Mesenchymal stem cell (in vitro differentiated cells and primary cell): ENCODE measurements at regions not wholly inside any gene's neighbourhood (a gene's known extent, or its start where the extent isn't known, plus 50 kb on each side); places are given as distances from the start of the nearest gene placed in this dataset.

ENCODE experiments used
- DNase-seq: peaks from one replicate; pipeline ENCODE4 v3.0.0-alpha.2; 2013
- H2AFZ ChIP-seq: one replicate; pipeline ENCODE4 v1.6.1; 2013; ENCODE audit warnings: low read depth, mild to moderate bottlenecking, control low read depth, inconsistent platforms, low read length, moderate library complexity
- H2AK5ac ChIP-seq: 2 replicates; pipeline ENCODE4 v1.6.1; 2013; ENCODE audit warnings: low read length, moderate library complexity, mild to moderate bottlenecking, inconsistent platforms; ENCODE audit not compliant: severe bottlenecking
- H2BK120ac ChIP-seq: one replicate; pipeline ENCODE4 v1.6.1; 2013; ENCODE audit warnings: low read depth, mild to moderate bottlenecking, inconsistent platforms, low read length, moderate library complexity
- H2BK12ac ChIP-seq, 2 experiments: one replicate each; pipeline ENCODE4 v1.6.1; 2013; ENCODE audit warnings: inconsistent platforms in 2 of 2, low read length in 2 of 2, mild to moderate bottlenecking in 2 of 2, moderate library complexity in 2 of 2, control low read depth in 1 of 2
- H2BK15ac ChIP-seq: one replicate; pipeline ENCODE4 v1.6.1; 2013; ENCODE audit warnings: mild to moderate bottlenecking, low read depth, inconsistent platforms; ENCODE audit not compliant: poor library complexity, severe bottlenecking
- H2BK5ac ChIP-seq: 2 replicates; pipeline ENCODE4 v1.6.1; 2013; ENCODE audit warnings: low read depth, mild to moderate bottlenecking, low read length, control low read depth, inconsistent platforms; ENCODE audit not compliant: poor library complexity, severe bottlenecking
- H3K14ac ChIP-seq, 2 experiments: one replicate each; pipeline ENCODE4 v1.6.1; 2013; ENCODE audit warnings: inconsistent platforms in 2 of 2, low read length in 2 of 2, control low read depth in 1 of 2, mild to moderate bottlenecking in 1 of 2, moderate library complexity in 1 of 2
- H3K18ac ChIP-seq, 2 experiments: one replicate each; pipeline ENCODE4 v1.6.1; 2013; ENCODE audit warnings: inconsistent platforms in 2 of 2, low read length in 2 of 2, control low read depth in 1 of 2, low read depth in 1 of 2, mild to moderate bottlenecking in 1 of 2
- H3K23ac ChIP-seq, 2 experiments: one replicate each; pipeline ENCODE4 v1.6.1; 2013; ENCODE audit warnings: inconsistent platforms in 2 of 2, low read length in 2 of 2, mild to moderate bottlenecking in 2 of 2, moderate library complexity in 2 of 2, control low read depth in 1 of 2
- H3K27ac ChIP-seq: 2 replicates; pipeline ENCODE4 v1.5.1; 2013; ENCODE audit warnings: mild to moderate bottlenecking, moderate library complexity, low read length, control low read depth, inconsistent platforms; ENCODE audit not compliant: poor library complexity, severe bottlenecking
- H3K27me3 ChIP-seq, 2 experiments: 2 replicates each; pipeline versions ENCODE4 v1.6.1 to v1.7.0; 2013; ENCODE audit warnings: low read length in 2 of 2, mild to moderate bottlenecking in 2 of 2, moderate library complexity in 2 of 2, control low read depth in 1 of 2, inconsistent platforms in 1 of 2; ENCODE audit not compliant: control insufficient read depth in 1 of 2, insufficient read depth in 1 of 2
- H3K36me3 ChIP-seq, 2 experiments: 2 replicates each; pipeline versions ENCODE4 v1.6.1 to v1.7.0; 2013; ENCODE audit warnings: low read length in 2 of 2, control low read depth in 1 of 2, inconsistent platforms in 1 of 2, low read depth in 1 of 2, mild to moderate bottlenecking in 1 of 2; ENCODE audit not compliant: insufficient read depth in 2 of 2, control insufficient read depth in 1 of 2
- H3K4ac ChIP-seq, 2 experiments: one replicate each; pipeline ENCODE4 v1.6.1; 2013; ENCODE audit warnings: inconsistent platforms in 2 of 2, low read length in 2 of 2, mild to moderate bottlenecking in 2 of 2, moderate library complexity in 2 of 2, control low read depth in 1 of 2, low read depth in 1 of 2
- H3K4me1 ChIP-seq: 2 replicates; pipeline ENCODE4 v1.6.1; 2013; ENCODE audit warnings: low read depth, low read length, control low read depth; ENCODE audit not compliant: control insufficient read depth, insufficient read depth
- H3K4me2 ChIP-seq: 2 replicates; pipeline ENCODE4 v1.6.1; 2013; ENCODE audit warnings: low read length, mild to moderate bottlenecking, inconsistent platforms; ENCODE audit not compliant: poor library complexity, severe bottlenecking
- H3K4me3 ChIP-seq, 2 experiments: 2 replicates each; pipeline versions ENCODE4 v1.5.1 to v1.7.0; 2013; ENCODE audit warnings: low read length in 2 of 2, mild to moderate bottlenecking in 2 of 2, control low read depth in 1 of 2, low read depth in 1 of 2; ENCODE audit not compliant: insufficient read depth in 1 of 2
- H3K79me1 ChIP-seq: replicated peaks from 2 replicates; pipeline ENCODE4 v1.6.1; 2013; ENCODE audit warnings: mild to moderate bottlenecking, control low read depth, low read length, inconsistent platforms; ENCODE audit not compliant: poor library complexity, severe bottlenecking
- H3K9ac ChIP-seq: 2 replicates; pipeline ENCODE4 v1.7.0; 2013; ENCODE audit warnings: mild to moderate bottlenecking, low read length, moderate library complexity
- H3K9me3 ChIP-seq: 2 replicates; pipeline ENCODE4 v1.7.0; 2013; ENCODE audit warnings: mild to moderate bottlenecking, low read length; ENCODE audit not compliant: control insufficient read depth
- H4K8ac ChIP-seq: one replicate; pipeline ENCODE4 v1.6.1; 2013; ENCODE audit warnings: inconsistent platforms, mild to moderate bottlenecking, low read length, moderate library complexity
- H4K91ac ChIP-seq: one replicate; pipeline ENCODE4 v1.6.1; 2013; ENCODE audit warnings: mild to moderate bottlenecking, low read length, inconsistent platforms
- WGBS: methylation state at CpG from one replicate; pipeline ENCODE4 v1.1.7; 2013; ENCODE audit warnings: mixed read lengths; 5-methylcytosine and 5-hydroxymethylcytosine counted together

GRCh38 chr13:44307255-44307654 is 66.4 kb upstream of the SERP2 start:
- no peak overlapping the region for H4K91ac ChIP-seq
- no peaks in the 10 kb centered on the region for H3K36me3 ChIP-seq
- no peak overlapping the region for H2BK15ac ChIP-seq
- H3K14ac ChIP-seq, result no peak overlapping the region
- no peak overlapping the region for H2AFZ ChIP-seq
- 56% methylated on average over 2 of the region's 4 CpGs for WGBS
- H3K27ac ChIP-seq, result no peak overlapping the region
- no peaks in the 10 kb centered on the region for H3K79me1 ChIP-seq
- no peaks in the 10 kb centered on the region for H3K9me3 ChIP-seq
- H2BK12ac ChIP-seq, result peak overlapping the region in 1 of 2 experiments; percentile 35
- H4K8ac ChIP-seq, result no peak overlapping the region
- H2BK120ac ChIP-seq, result no peak overlapping the region
- H3K4ac ChIP-seq, result no peak overlapping the region
- H3K4me3 ChIP-seq, result no peak overlapping the region
- no peak overlapping the region for H2BK5ac ChIP-seq
- no peak overlapping the region for H3K23ac ChIP-seq
- no peak overlapping the region for H3K4me2 ChIP-seq
- peak; percentile 45 for DNase-seq
- H3K4me1 ChIP-seq, result peaks cover 24% of the 10 kb centered on the region
- no peaks in the 10 kb centered on the region for H3K27me3 ChIP-seq
- no peak overlapping the region for H3K9ac ChIP-seq
- H2AK5ac ChIP-seq, result no peak overlapping the region
- H3K18ac ChIP-seq, result no peak overlapping the region

GRCh38 chr13:44307844-44308243 is 65.8 kb upstream of the SERP2 start:
- H3K4me2 ChIP-seq, result no peak overlapping the region
- H4K91ac ChIP-seq, result no peak overlapping the region
- no peak overlapping the region for H3K23ac ChIP-seq
- no peak overlapping the region for H3K9ac ChIP-seq
- 79% methylated on average over 2 of the region's 2 CpGs for WGBS
- no peak overlapping the region for H2BK5ac ChIP-seq
- H2BK15ac ChIP-seq, result no peak overlapping the region
- no peaks in the 10 kb centered on the region for H3K9me3 ChIP-seq
- DNase-seq, result no peak
- no peak overlapping the region for H2AFZ ChIP-seq
- no peak overlapping the region for H3K27ac ChIP-seq
- no peaks in the 10 kb centered on the region for H3K36me3 ChIP-seq
- H3K4me3 ChIP-seq, result no peak overlapping the region
- H3K4ac ChIP-seq, result no peak overlapping the region
- H3K79me1 ChIP-seq, result no peaks in the 10 kb centered on the region
- H3K14ac ChIP-seq, result no peak overlapping the region
- H2BK120ac ChIP-seq, result no peak overlapping the region
- no peak overlapping the region for H4K8ac ChIP-seq
- H3K4me1 ChIP-seq, result peaks cover 25% of the 10 kb centered on the region
- no peak overlapping the region for H3K18ac ChIP-seq
- no peak overlapping the region for H2BK12ac ChIP-seq
- H3K27me3 ChIP-seq, result no peaks in the 10 kb centered on the region
- H2AK5ac ChIP-seq, result peak overlapping the region; percentile 26

GRCh38 chr13:44308352-44308751 is 65.3 kb upstream of the SERP2 start:
- no peak overlapping the region for H3K27ac ChIP-seq
- peaks cover 25% of the 10 kb centered on the region for H3K4me1 ChIP-seq
- no peaks in the 10 kb centered on the region for H3K36me3 ChIP-seq
- no peak overlapping the region for H3K18ac ChIP-seq
- no peak overlapping the region for H3K4me2 ChIP-seq
- peak overlapping the region; percentile 0 to 70 for H2BK12ac ChIP-seq
- H2BK120ac ChIP-seq, result no peak overlapping the region
- H2BK15ac ChIP-seq, result no peak overlapping the region
- no peak overlapping the region for H2AK5ac ChIP-seq
- H3K4me3 ChIP-seq, result no peak overlapping the region
- no peaks in the 10 kb centered on the region for H3K27me3 ChIP-seq
- no peak overlapping the region for H3K14ac ChIP-seq
- H2BK5ac ChIP-seq, result no peak overlapping the region
- H4K91ac ChIP-seq, result no peak overlapping the region
- no peak overlapping the region for H4K8ac ChIP-seq
- H3K4ac ChIP-seq, result no peak overlapping the region
- H3K79me1 ChIP-seq, result no peaks in the 10 kb centered on the region
- WGBS, result 97% methylated on average over 3 of the region's 3 CpGs
- H3K9me3 ChIP-seq, result no peaks in the 10 kb centered on the region
- H3K9ac ChIP-seq, result no peak overlapping the region
- DNase-seq, result no peak
- no peak overlapping the region for H3K23ac ChIP-seq
- no peak overlapping the region for H2AFZ ChIP-seq

GRCh38 chr13:44309794-44310757 is 63.5 kb upstream of the SERP2 start:
- H2AK5ac ChIP-seq, result no peak overlapping the region
- WGBS, result 92% methylated on average over 14 of the region's 15 CpGs
- H3K14ac ChIP-seq, result no peak overlapping the region
- DNase-seq, result no peak
- H2BK5ac ChIP-seq, result no peak overlapping the region
- H3K4ac ChIP-seq, result no peak overlapping the region
- H3K18ac ChIP-seq, result peak overlapping the region in 1 of 2 experiments; percentile 1
- no peak overlapping the region for H2BK15ac ChIP-seq
- no peaks in the 10 kb centered on the region for H3K36me3 ChIP-seq
- H3K23ac ChIP-seq, result no peak overlapping the region
- peaks cover 21% of the 10 kb centered on the region for H3K4me1 ChIP-seq
- no peak overlapping the region for H3K9ac ChIP-seq
- H2BK12ac ChIP-seq, result no peak overlapping the region
- no peaks in the 10 kb centered on the region for H3K79me1 ChIP-seq
- no peak overlapping the region for H3K27ac ChIP-seq
- no peaks in the 10 kb centered on the region for H3K27me3 ChIP-seq
- no peak overlapping the region for H3K4me3 ChIP-seq
- H4K91ac ChIP-seq, result no peak overlapping the region
- H3K4me2 ChIP-seq, result no peak overlapping the region
- H4K8ac ChIP-seq, result no peak overlapping the region
- no peak overlapping the region for H2AFZ ChIP-seq
- H2BK120ac ChIP-seq, result no peak overlapping the region
- H3K9me3 ChIP-seq, result no peaks in the 10 kb centered on the region
